HFFc6 (cell line): ENCODE measurements at regions not wholly inside any gene's neighbourhood (a gene's known extent, or its start where the extent isn't known, plus 50 kb on each side); places are given as distances from the start of the nearest gene placed in this dataset.

Experiments
- DNase-seq: peaks from one replicate; pipeline ENCODE4 v3.0.0-alpha.2; 2018
- H3K27ac Mint-ChIP-seq: 2 replicates; pipeline ENCODE4 v1.8.0; 2020; ENCODE audit warnings: mild to moderate bottlenecking, mixed read lengths
- H3K27me3 Mint-ChIP-seq: 2 replicates; pipeline ENCODE4 v1.8.0; 2021; ENCODE audit warnings: mild to moderate bottlenecking, moderate library complexity, mixed read lengths; ENCODE audit not compliant: insufficient read depth
- H3K36me3 Mint-ChIP-seq: 2 replicates; pipeline ENCODE4 v1.8.0; 2021; ENCODE audit warnings: low read depth, mixed read lengths
- H3K4me1 Mint-ChIP-seq: 2 replicates; pipeline ENCODE4 v1.8.0; 2020; ENCODE audit warnings: low read depth, mixed read lengths
- H3K4me3 Mint-ChIP-seq: 2 replicates; pipeline ENCODE4 v1.8.0; 2020; ENCODE audit warnings: mild to moderate bottlenecking, moderate library complexity, mixed read lengths
- H3K9me3 Mint-ChIP-seq: 2 replicates; pipeline ENCODE4 v1.8.0; 2020; ENCODE audit warnings: mild to moderate bottlenecking, mixed read lengths
- TF ChIP-seq, protein P1 (sequence below): fragments of 200-600 bp; sonication (generic); IDR thresholded peaks from 2 replicates; pipeline ENCODE4 v1.5.0; 2021; ENCODE audit warnings: antibody characterized with exemption, mild to moderate bottlenecking

DNA sequence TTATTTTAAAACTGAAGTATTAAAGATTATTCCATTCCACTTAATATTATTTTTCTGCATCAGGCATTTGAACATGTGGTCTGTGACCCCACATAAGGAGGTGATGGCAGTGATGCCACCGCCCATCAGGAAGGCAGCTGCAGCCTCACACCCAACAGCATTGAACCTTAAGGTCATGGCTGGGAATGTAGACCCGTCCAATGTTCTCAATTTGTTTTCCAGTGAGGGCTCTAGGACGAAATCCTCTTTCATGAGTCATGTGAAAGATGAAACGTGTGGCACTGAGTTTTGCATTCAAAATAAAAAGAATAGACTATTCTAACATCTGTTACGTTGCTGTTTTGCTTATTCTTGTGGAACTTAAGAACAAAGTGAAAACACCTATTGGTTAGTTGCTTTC, 74.5 kb upstream of the ANKRD10 start:
- H3K4me1 Mint-ChIP-seq: peaks cover 15% of the 10 kb centered on the region
- H3K36me3 Mint-ChIP-seq: no peaks in the 10 kb centered on the region
- TF ChIP-seq, protein P1, sequence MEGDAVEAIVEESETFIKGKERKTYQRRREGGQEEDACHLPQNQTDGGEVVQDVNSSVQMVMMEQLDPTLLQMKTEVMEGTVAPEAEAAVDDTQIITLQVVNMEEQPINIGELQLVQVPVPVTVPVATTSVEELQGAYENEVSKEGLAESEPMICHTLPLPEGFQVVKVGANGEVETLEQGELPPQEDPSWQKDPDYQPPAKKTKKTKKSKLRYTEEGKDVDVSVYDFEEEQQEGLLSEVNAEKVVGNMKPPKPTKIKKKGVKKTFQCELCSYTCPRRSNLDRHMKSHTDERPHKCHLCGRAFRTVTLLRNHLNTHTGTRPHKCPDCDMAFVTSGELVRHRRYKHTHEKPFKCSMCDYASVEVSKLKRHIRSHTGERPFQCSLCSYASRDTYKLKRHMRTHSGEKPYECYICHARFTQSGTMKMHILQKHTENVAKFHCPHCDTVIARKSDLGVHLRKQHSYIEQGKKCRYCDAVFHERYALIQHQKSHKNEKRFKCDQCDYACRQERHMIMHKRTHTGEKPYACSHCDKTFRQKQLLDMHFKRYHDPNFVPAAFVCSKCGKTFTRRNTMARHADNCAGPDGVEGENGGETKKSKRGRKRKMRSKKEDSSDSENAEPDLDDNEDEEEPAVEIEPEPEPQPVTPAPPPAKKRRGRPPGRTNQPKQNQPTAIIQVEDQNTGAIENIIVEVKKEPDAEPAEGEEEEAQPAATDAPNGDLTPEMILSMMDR: no peak
- no peak overlapping the region for H3K27ac Mint-ChIP-seq
- no peaks in the 10 kb centered on the region for H3K9me3 Mint-ChIP-seq
- no peak overlapping the region for H3K4me3 Mint-ChIP-seq
- peak; percentile 16 for DNase-seq
- H3K27me3 Mint-ChIP-seq: peaks cover 2% of the 10 kb centered on the region; the same call in 1 of the 2 replicates

DNA sequence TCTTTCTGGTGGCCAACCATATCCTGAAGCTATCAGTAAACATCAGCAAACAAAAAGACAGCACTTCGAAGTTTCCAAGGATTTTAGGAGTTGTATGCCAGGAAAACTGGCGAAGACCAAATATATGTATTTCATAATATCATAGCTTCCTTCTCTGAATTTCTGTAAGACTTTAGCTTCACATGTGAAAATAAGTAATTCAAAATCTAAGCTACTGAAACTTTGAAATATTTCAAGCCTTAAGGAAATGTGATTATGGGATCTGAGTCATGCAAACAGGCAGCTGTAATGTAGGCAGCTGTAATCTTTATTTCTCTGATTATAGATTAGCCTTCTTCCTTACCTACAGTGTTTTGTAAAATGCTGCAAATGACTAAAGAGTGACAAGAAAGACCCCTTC, 70.7 kb upstream of the ANKRD10 start:
- H3K4me3 Mint-ChIP-seq: no peak overlapping the region
- H3K4me1 Mint-ChIP-seq: peaks cover 15% of the 10 kb centered on the region
- H3K9me3 Mint-ChIP-seq: no peaks in the 10 kb centered on the region
- no peaks in the 10 kb centered on the region for H3K36me3 Mint-ChIP-seq
- no peak overlapping the region for H3K27ac Mint-ChIP-seq
- TF ChIP-seq, protein P1: no peak
- DNase-seq: no peak
- no peaks in the 10 kb centered on the region for H3K27me3 Mint-ChIP-seq

DNA sequence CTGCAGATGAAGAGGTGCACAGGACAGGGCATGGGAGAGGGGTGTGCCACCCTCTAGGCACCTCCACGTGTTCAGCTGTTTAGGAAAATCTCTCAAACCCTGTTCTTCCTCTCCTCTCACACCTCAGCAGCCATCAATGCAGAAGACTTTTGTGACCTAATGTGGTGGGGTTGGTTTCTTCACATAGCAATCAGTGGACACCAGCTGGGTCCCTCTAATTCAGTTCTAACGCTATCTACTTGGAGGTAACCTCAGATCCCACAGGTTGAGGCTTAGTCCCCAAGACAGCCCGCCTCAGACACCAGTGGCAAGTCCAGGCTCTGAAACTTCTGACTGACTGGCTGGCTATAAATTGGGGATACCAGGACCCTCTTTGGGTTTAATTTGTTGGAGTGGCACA, 69.9 kb upstream of the ANKRD10 start:
- Mint-ChIP-seq H3K27ac (no peak overlapping the region), H3K27me3 (no peaks in the 10 kb centered on the region; the same call in 1 of the 2 replicates), H3K4me1 (peaks cover 15% of the 10 kb centered on the region), H3K4me3 (no peak overlapping the region), H3K36me3 (no peaks in the 10 kb centered on the region), H3K9me3 (no peaks in the 10 kb centered on the region)
- DNase-seq: no peak
- TF ChIP-seq, protein P1: no peak

DNA sequence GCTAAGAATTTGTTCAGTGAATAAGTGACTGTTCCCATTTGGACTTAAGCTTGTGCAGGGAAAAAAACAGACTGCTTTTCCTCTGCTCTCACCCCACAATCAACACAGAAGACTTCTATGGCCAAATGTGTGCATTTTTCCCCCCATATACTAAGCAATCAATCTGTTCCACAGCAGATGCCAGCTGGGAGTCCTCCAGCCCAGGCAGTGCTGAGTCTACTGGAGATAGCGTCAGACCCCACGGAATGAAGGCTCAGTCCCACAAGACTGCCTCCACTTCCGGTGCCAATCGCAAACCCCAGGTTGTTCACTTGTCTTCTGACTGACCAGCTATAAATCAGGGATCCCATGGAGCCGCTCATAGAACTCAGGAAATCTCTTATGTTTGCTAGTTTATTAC, 69.5 kb upstream of the ANKRD10 start:
- Mint-ChIP-seq H3K4me1 (peaks cover 11% of the 10 kb centered on the region), H3K27ac (no peak overlapping the region), H3K9me3 (no peaks in the 10 kb centered on the region), H3K27me3 (no peaks in the 10 kb centered on the region; the same call in 1 of the 2 replicates), H3K4me3 (no peak overlapping the region), H3K36me3 (no peaks in the 10 kb centered on the region)
- DNase-seq: no peak
- TF ChIP-seq, protein P1: no peak

DNA sequence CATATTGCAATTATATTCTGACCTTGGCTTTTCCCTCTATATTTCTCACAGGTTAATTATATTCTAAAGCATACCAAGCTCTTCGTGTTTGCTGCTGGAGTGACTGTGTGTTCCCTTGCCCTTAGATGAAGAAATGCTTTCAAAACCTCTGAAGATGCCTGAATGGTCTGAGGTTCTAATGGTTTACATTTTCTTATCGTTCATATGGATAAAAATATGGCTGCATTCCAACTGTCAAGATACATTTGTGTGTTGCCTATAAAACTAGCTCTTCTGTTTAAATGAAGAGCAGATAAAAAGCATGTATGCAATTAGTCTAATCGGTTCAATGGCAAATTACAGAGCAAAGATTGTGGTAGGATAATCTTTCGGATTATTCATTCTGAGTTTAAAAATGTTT, 68.4 kb upstream of the ANKRD10 start:
- H3K27ac Mint-ChIP-seq: no peak overlapping the region
- H3K36me3 Mint-ChIP-seq: no peaks in the 10 kb centered on the region
- H3K9me3 Mint-ChIP-seq: no peaks in the 10 kb centered on the region
- H3K4me3 Mint-ChIP-seq: no peak overlapping the region
- DNase-seq: no peak
- H3K4me1 Mint-ChIP-seq: peaks cover 7% of the 10 kb centered on the region
- H3K27me3 Mint-ChIP-seq: no peaks in the 10 kb centered on the region; the same call in 1 of the 2 replicates
- TF ChIP-seq, protein P1: no peak

DNA sequence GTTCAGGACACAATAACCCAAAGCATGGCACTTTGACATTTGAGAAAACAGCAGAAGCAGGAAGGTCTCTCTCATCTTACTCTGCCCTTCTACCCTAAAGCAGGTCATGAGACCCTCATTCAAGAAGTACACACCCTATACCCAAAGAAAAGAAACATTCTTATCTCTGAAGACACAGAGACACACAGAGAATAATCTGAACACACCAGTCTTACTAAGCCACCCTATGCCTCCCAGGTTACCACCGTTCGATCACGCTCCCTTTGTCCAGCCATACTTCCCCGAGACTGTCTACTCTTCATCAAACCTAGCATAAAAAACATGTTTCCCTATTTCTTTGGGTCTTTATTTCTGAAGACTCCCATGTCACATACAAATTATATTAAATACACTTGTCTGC, 66.5 kb upstream of the ANKRD10 start:
- Mint-ChIP-seq H3K4me3 (no peak overlapping the region), H3K9me3 (no peaks in the 10 kb centered on the region), H3K36me3 (no peaks in the 10 kb centered on the region), H3K4me1 (peaks cover 17% of the 10 kb centered on the region), H3K27me3 (no peaks in the 10 kb centered on the region; the same call in 1 of the 2 replicates), H3K27ac (no peak overlapping the region)
- TF ChIP-seq, protein P1: no peak
- DNase-seq: no peak
